C4-2B (cell line): ENCODE measurements at regions not wholly inside any gene's neighbourhood (a gene's known extent, or its start where the extent isn't known, plus 50 kb on each side); places are given as distances from the start of the nearest gene placed in this dataset.

ENCODE experiments used
- ZFX ChIP-seq: fragments of 450-650 bp; IDR thresholded peaks from 2 replicates; pipeline ENCODE4 v1.6.1; 2017
- TF ChIP-seq, protein P1 (sequence below): fragments of 450-650 bp; conservative IDR thresholded peaks from 2 replicates; pipeline ENCODE4 v1.5.1; 2017; ENCODE audit warnings: mild to moderate bottlenecking

DNA sequence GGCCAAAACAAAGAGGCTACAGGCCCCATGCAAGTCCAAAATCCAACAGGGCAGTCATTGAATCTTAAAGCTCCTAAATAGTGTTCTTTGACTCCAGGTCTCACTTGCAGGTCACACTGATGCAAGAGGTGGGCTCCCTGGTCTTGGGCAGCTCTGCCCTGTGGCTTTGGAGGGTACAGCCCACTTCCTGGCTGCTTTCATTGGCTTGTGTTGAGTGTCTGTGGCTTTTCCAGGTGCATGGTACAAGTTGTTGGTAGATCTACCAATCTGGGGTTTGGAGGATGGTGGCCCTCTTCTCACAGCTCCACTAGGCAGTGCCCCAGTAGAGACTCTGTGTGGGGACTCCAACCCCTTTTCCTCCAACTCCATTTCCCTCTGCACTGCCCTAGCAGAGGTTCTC lies 115.8 kb upstream of the ALKAL2 start:
- TF ChIP-seq, protein P1, sequence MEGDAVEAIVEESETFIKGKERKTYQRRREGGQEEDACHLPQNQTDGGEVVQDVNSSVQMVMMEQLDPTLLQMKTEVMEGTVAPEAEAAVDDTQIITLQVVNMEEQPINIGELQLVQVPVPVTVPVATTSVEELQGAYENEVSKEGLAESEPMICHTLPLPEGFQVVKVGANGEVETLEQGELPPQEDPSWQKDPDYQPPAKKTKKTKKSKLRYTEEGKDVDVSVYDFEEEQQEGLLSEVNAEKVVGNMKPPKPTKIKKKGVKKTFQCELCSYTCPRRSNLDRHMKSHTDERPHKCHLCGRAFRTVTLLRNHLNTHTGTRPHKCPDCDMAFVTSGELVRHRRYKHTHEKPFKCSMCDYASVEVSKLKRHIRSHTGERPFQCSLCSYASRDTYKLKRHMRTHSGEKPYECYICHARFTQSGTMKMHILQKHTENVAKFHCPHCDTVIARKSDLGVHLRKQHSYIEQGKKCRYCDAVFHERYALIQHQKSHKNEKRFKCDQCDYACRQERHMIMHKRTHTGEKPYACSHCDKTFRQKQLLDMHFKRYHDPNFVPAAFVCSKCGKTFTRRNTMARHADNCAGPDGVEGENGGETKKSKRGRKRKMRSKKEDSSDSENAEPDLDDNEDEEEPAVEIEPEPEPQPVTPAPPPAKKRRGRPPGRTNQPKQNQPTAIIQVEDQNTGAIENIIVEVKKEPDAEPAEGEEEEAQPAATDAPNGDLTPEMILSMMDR, result no peak
- TF ChIP-seq ZFX, result no peak
